ENCODE measurements at regions not wholly inside any gene's neighbourhood (a gene's known extent, or its start where the extent isn't known, plus 50 kb on each side); places are given as distances from the start of the nearest gene placed in this dataset.
"Not testable (repeated sequence)": the region's sequence is repeated elsewhere in the genome, so short reads cannot be mapped to it uniquely, and the experiment has no call there.

DNA sequence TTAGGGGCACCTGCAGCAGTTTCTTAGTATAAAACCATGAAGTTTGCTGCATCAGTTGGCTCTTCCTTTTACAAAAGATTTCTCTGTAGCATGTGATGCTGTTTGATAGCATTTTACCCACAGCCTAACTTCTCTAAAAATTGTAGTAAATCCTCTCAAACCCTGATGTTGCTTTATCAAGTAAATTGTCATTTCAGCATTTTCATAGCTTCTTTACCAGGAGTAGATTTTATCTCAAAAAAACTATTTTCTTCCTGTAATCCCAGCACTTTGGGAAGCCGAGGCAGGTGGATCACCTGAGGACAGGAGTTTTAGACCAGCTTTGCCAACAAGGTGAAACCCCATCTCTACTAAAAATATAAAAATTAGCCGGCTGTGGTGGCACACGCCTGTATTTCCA, 144.5 kb upstream of the FOLH1 start:
- TF ChIP-seq TAF1 (conservative IDR thresholded peaks at IDR 0.05); YY1 (IDR thresholded peaks at IDR 0.05); HNF4G (IDR thresholded peaks at IDR 0.05); CTCF (IDR thresholded peaks at IDR 0.05; ENCODE audit: low read depth, low read length, missing input control); JUND (IDR thresholded peaks at IDR 0.05); EGR1 (IDR thresholded peaks at IDR 0.05; ENCODE audit: low read depth in 2 of 2); SP1 (IDR thresholded peaks at IDR 0.05); HNF4A (conservative IDR thresholded peaks at IDR 0.05): not testable (repeated sequence)
- TF ChIP-seq, protein P1, sequence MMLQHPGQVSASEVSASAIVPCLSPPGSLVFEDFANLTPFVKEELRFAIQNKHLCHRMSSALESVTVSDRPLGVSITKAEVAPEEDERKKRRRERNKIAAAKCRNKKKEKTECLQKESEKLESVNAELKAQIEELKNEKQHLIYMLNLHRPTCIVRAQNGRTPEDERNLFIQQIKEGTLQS (IDR thresholded peaks at IDR 0.05): not testable (repeated sequence)
- TF ChIP-seq, protein P2, sequence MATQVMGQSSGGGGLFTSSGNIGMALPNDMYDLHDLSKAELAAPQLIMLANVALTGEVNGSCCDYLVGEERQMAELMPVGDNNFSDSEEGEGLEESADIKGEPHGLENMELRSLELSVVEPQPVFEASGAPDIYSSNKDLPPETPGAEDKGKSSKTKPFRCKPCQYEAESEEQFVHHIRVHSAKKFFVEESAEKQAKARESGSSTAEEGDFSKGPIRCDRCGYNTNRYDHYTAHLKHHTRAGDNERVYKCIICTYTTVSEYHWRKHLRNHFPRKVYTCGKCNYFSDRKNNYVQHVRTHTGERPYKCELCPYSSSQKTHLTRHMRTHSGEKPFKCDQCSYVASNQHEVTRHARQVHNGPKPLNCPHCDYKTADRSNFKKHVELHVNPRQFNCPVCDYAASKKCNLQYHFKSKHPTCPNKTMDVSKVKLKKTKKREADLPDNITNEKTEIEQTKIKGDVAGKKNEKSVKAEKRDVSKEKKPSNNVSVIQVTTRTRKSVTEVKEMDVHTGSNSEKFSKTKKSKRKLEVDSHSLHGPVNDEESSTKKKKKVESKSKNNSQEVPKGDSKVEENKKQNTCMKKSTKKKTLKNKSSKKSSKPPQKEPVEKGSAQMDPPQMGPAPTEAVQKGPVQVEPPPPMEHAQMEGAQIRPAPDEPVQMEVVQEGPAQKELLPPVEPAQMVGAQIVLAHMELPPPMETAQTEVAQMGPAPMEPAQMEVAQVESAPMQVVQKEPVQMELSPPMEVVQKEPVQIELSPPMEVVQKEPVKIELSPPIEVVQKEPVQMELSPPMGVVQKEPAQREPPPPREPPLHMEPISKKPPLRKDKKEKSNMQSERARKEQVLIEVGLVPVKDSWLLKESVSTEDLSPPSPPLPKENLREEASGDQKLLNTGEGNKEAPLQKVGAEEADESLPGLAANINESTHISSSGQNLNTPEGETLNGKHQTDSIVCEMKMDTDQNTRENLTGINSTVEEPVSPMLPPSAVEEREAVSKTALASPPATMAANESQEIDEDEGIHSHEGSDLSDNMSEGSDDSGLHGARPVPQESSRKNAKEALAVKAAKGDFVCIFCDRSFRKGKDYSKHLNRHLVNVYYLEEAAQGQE (IDR thresholded peaks at IDR 0.05): not testable (repeated sequence)
- TF ChIP-seq, protein P3, sequence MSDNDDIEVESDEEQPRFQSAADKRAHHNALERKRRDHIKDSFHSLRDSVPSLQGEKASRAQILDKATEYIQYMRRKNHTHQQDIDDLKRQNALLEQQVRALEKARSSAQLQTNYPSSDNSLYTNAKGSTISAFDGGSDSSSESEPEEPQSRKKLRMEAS (IDR thresholded peaks at IDR 0.05): not testable (repeated sequence)
- TF ChIP-seq, protein P4, sequence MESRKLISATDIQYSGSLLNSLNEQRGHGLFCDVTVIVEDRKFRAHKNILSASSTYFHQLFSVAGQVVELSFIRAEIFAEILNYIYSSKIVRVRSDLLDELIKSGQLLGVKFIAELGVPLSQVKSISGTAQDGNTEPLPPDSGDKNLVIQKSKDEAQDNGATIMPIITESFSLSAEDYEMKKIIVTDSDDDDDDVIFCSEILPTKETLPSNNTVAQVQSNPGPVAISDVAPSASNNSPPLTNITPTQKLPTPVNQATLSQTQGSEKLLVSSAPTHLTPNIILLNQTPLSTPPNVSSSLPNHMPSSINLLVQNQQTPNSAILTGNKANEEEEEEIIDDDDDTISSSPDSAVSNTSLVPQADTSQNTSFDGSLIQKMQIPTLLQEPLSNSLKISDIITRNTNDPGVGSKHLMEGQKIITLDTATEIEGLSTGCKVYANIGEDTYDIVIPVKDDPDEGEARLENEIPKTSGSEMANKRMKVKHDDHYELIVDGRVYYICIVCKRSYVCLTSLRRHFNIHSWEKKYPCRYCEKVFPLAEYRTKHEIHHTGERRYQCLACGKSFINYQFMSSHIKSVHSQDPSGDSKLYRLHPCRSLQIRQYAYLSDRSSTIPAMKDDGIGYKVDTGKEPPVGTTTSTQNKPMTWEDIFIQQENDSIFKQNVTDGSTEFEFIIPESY (IDR thresholded peaks at IDR 0.05): not testable (repeated sequence)
